ENCODE measurements at regions not wholly inside any gene's neighbourhood (a gene's known extent, or its start where the extent isn't known, plus 50 kb on each side); places are given as distances from the start of the nearest gene placed in this dataset.
"Not testable (repeated sequence)": the region's sequence is repeated elsewhere in the genome, so short reads cannot be mapped to it uniquely, and the experiment has no call there.

DNA sequence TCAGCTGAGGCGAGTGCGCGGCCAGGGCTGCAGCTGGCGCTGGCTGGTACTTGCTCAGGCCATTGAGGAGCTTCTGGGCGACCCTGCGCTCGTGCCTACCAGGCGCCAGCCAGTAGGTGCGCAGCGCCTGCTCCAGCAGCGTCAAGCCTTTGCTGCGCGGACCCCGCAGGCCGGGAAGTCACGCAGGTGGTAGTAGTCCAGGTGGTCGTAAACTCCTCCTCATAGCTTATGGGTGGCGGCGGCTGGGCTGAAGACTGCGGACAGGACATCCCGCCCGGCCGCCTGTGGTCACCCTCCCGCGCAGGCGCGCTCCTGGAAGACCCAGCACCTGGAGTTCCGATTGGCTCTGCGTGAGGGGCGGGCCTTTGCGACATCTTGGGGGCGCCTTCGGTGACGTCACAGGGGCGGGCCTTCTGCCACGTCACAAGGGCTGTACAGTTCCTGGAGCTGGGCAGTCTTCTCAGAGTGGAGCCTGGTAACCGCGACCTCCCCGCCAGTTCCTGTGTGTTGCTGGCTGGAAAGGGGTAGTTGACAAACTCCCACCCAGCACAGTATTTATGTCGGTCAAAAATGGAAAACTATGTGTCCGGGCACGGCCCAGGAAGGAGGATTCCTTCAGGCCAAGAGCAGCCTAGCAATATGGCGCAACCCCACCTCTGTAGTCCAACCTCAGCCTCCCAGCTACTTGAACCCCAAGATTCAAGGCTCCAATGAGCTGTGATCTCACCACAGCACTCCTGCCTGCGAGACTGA lies 102.2 kb upstream of the VKORC1L1 start (continued):
- TF ChIP-seq, protein P1, sequence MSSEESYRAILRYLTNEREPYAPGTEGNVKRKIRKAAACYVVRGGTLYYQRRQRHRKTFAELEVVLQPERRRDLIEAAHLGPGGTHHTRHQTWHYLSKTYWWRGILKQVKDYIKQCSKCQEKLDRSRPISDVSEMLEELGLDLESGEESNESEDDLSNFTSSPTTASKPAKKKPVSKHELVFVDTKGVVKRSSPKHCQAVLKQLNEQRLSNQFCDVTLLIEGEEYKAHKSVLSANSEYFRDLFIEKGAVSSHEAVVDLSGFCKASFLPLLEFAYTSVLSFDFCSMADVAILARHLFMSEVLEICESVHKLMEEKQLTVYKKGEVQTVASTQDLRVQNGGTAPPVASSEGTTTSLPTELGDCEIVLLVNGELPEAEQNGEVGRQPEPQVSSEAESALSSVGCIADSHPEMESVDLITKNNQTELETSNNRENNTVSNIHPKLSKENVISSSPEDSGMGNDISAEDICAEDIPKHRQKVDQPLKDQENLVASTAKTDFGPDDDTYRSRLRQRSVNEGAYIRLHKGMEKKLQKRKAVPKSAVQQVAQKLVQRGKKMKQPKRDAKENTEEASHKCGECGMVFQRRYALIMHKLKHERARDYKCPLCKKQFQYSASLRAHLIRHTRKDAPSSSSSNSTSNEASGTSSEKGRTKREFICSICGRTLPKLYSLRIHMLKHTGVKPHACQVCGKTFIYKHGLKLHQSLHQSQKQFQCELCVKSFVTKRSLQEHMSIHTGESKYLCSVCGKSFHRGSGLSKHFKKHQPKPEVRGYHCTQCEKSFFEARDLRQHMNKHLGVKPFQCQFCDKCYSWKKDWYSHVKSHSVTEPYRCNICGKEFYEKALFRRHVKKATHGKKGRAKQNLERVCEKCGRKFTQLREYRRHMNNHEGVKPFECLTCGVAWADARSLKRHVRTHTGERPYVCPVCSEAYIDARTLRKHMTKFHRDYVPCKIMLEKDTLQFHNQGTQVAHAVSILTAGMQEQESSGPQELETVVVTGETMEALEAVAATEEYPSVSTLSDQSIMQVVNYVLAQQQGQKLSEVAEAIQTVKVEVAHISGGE (CRISPR knock-in tag; IDR thresholded peaks at IDR 0.05): peak in 1 of 3 experiments; percentile 33; a peak in 1 of 6 replicates
- peak; percentile 72 for TF ChIP-seq POLR2B (IDR thresholded peaks at IDR 0.05; ENCODE audit: low read depth, partially characterized antibody)
- peak; percentile 84 for TF ChIP-seq PHF8 (IDR thresholded peaks at IDR 0.05; ENCODE audit: borderline replicate concordance, low read length)
- TF ChIP-seq NFIC (IDR thresholded peaks at IDR 0.05): peak; percentile 59; the same call in 1 of the 2 replicates
- not testable (repeated sequence) for TF ChIP-seq CEBPG (CRISPR knock-in tag; IDR thresholded peaks at IDR 0.05)
- TF ChIP-seq CEBPG (tag; conservative IDR thresholded peaks at IDR 0.05 in 1 of 2, IDR thresholded peaks at IDR 0.05 in 1 of 2): peak in 1 of 2 experiments; percentile 87; a peak in 2 of 4 replicates
- peak; percentile 71 for TF ChIP-seq POLR2AphosphoS5 (IDR thresholded peaks at IDR 0.05; ENCODE audit: control insufficient read depth, insufficient read depth, low read depth, low read length)
- peak; percentile 62; the same call in 1 of the 2 replicates for TF ChIP-seq PML (IDR thresholded peaks at IDR 0.05; ENCODE audit: low read length)
- peak; percentile 39 for TF ChIP-seq RBBP5 (IDR thresholded peaks at IDR 0.05; ENCODE audit: borderline replicate concordance, insufficient read depth, low read length, poor library complexity, severe bottlenecking)
- peak; percentile 80 for TF ChIP-seq SUPT5H (IDR thresholded peaks at IDR 0.05)
- TF ChIP-seq ATF7 (IDR thresholded peaks at IDR 0.05): peak; percentile 23
- TF ChIP-seq ETV5 (CRISPR knock-in tag; IDR thresholded peaks at IDR 0.05; ENCODE audit: low read depth): peak; percentile 72; the same call in 1 of the 2 replicates
- TF ChIP-seq, protein P2, sequence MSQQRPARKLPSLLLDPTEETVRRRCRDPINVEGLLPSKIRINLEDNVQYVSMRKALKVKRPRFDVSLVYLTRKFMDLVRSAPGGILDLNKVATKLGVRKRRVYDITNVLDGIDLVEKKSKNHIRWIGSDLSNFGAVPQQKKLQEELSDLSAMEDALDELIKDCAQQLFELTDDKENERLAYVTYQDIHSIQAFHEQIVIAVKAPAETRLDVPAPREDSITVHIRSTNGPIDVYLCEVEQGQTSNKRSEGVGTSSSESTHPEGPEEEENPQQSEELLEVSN (IDR thresholded peaks at IDR 0.05; ENCODE audit: borderline replicate concordance in 1 of 2, extremely low read depth in 1 of 2, insufficient read depth in 1 of 2, insufficient read length in 1 of 2, low read depth in 1 of 2, low read length in 1 of 2, poor library complexity in 1 of 2, severe bottlenecking in 1 of 2): peak in 1 of 2 experiments; percentile 49
- TF ChIP-seq, protein P3, sequence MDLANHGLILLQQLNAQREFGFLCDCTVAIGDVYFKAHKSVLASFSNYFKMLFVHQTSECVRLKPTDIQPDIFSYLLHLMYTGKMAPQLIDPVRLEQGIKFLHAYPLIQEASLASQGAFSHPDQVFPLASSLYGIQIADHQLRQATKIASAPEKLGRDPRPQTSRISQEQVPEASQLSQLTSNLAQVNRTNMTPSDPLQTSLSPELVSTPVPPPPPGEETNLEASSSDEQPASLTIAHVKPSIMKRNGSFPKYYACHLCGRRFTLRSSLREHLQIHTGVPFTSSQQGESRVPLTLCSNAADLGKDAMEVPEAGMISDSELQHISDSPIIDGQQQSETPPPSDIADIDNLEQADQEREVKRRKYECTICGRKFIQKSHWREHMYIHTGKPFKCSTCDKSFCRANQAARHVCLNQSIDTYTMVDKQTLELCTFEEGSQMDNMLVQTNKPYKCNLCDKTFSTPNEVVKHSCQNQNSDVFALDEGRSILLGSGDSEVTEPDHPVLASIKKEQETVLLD (IDR thresholded peaks at IDR 0.05): 0 out of 2 replicates have a peak, but pooled peaks have one; percentile 25
- 0 out of 2 replicates have a peak, but pooled peaks have one; percentile 13 for TF ChIP-seq C11orf30 (IDR thresholded peaks at IDR 0.05; ENCODE audit: low read depth)
- TF ChIP-seq, protein P4, sequence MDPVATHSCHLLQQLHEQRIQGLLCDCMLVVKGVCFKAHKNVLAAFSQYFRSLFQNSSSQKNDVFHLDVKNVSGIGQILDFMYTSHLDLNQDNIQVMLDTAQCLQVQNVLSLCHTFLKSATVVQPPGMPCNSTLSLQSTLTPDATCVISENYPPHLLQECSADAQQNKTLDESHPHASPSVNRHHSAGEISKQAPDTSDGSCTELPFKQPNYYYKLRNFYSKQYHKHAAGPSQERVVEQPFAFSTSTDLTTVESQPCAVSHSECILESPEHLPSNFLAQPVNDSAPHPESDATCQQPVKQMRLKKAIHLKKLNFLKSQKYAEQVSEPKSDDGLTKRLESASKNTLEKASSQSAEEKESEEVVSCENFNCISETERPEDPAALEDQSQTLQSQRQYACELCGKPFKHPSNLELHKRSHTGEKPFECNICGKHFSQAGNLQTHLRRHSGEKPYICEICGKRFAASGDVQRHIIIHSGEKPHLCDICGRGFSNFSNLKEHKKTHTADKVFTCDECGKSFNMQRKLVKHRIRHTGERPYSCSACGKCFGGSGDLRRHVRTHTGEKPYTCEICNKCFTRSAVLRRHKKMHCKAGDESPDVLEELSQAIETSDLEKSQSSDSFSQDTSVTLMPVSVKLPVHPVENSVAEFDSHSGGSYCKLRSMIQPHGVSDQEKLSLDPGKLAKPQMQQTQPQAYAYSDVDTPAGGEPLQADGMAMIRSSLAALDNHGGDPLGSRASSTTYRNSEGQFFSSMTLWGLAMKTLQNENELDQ (CRISPR knock-in tag; IDR thresholded peaks at IDR 0.05; ENCODE audit: borderline replicate concordance): 0 out of 2 replicates have a peak, but pooled peaks have one; percentile 45
- 0 out of 2 replicates have a peak, but pooled peaks have one; percentile 41 for TF ChIP-seq LCOR (CRISPR knock-in tag; IDR thresholded peaks at IDR 0.05)

Data from K562 (cell line).